H1 (cell line): ENCODE measurements at regions not wholly inside any gene's neighbourhood (a gene's known extent, or its start where the extent isn't known, plus 50 kb on each side); places are given as distances from the start of the nearest gene placed in this dataset.

ENCODE experiments used
- KDM4A ChIP-seq: IDR thresholded peaks from one replicate; pipeline ENCODE4 v1.7.1; 2012; ENCODE audit warnings: low read depth, mild to moderate bottlenecking, moderate library complexity, low read length, inconsistent platforms; ENCODE audit not compliant: severe bottlenecking
- MAFK ChIP-seq: IDR thresholded peaks from 2 replicates; pipeline ENCODE4 v1.6.1; 2012; ENCODE audit warnings: low read depth, mild to moderate bottlenecking, improper control_type of control experiment, low read length
- YY1 ChIP-seq: IDR thresholded peaks from 2 replicates; pipeline ENCODE4 v1.6.1; 2011; ENCODE audit warnings: low read depth, mild to moderate bottlenecking, low read length

- no peak for TF ChIP-seq MAFK
- TF ChIP-seq YY1: no peak
- TF ChIP-seq KDM4A: no peak
Measured at GRCh38 chr7:131011432-131011742, 277.4 kb upstream of the KLF14 start (continued).
